ENCODE measurements at regions not wholly inside any gene's neighbourhood (a gene's known extent, or its start where the extent isn't known, plus 50 kb on each side); places are given as distances from the start of the nearest gene placed in this dataset.

DNA sequence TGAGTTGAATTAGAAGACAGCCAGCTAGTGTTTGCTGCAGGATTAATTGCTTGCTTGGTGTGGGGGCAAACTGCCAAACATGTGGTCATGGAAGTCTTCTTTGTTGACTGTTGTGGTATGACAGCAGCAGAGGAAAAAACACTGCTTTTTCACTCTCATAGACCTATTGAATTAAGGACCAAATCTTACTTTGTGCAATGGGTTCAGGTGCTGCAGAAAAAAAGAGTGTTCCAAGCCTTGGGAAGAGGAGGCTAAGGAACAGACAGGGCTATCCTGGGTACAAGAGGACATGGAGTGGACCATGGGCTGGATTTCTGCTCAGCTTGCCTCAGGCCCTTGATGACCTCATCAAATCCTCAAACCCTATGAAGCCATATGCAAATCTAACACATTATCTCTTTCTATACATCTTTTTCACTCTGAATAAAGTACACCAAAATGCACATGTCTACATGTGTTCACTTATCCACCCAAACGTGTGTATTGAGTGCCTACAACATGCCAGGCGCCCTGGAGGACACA lies 61.5 kb downstream of the SIPA1L2 start (continued):
- TF ChIP-seq, protein P1, sequence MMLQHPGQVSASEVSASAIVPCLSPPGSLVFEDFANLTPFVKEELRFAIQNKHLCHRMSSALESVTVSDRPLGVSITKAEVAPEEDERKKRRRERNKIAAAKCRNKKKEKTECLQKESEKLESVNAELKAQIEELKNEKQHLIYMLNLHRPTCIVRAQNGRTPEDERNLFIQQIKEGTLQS (IDR thresholded peaks at IDR 0.05; ENCODE audit: insufficient read depth, low read depth, low read length): no peak
- TF ChIP-seq HDAC2 (IDR thresholded peaks at IDR 0.05; ENCODE audit: borderline replicate concordance in 1 of 2, low read depth in 2 of 2, low read length in 2 of 2): no peak

All from H1 (cell line).